Transverse colon (tissue), 3 donors: ENCODE measurements at regions not wholly inside any gene's neighbourhood (a gene's known extent, or its start where the extent isn't known, plus 50 kb on each side); places are given as distances from the start of the nearest gene placed in this dataset.

Experiments used
- POLR2A ChIP-seq: fragments of 450-650 bp; IDR thresholded peaks from one replicate; pipeline ENCODE4 v1.6.1; 2016; ENCODE audit warnings: antibody characterized with exemption, mild to moderate bottlenecking, moderate library complexity
- TF ChIP-seq, protein P1 (sequence below), 5 experiments: fragments of 200-600 bp in 3 of 5; fragments of 450-650 bp in 2 of 5; sonication (generic) in 3 of 5; IDR thresholded peaks; 1 replicate in 2 of 5; 2 replicates in 3 of 5; pipeline ENCODE4 v1.5.1; 2016 to 2017; ENCODE audit warnings: antibody characterized with exemption in 5 of 5, inconsistent platforms in 3 of 5, mild to moderate bottlenecking in 2 of 5, moderate library complexity in 1 of 5

DNA sequence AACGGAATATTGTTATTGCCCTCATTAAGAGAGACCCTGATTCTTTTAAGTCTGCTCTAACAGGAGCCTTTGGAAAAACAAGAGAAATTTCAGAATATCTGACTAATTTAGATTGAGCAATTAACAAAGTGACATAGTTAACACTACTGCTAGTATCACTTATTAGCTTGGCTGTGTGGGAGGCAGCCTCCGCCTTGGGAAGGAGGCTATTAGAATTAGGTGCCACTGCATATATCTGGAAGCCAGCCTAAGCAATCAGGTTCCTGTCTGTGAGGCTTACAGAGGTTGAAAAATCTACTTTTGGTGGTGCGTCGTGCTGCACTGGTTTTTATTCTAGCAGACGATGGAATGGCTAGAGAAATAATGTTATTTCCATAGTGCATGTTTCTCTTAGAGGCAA is 227.2 kb downstream of the OLFM4 start:
- no peak for TF ChIP-seq POLR2A
- TF ChIP-seq, protein P1, sequence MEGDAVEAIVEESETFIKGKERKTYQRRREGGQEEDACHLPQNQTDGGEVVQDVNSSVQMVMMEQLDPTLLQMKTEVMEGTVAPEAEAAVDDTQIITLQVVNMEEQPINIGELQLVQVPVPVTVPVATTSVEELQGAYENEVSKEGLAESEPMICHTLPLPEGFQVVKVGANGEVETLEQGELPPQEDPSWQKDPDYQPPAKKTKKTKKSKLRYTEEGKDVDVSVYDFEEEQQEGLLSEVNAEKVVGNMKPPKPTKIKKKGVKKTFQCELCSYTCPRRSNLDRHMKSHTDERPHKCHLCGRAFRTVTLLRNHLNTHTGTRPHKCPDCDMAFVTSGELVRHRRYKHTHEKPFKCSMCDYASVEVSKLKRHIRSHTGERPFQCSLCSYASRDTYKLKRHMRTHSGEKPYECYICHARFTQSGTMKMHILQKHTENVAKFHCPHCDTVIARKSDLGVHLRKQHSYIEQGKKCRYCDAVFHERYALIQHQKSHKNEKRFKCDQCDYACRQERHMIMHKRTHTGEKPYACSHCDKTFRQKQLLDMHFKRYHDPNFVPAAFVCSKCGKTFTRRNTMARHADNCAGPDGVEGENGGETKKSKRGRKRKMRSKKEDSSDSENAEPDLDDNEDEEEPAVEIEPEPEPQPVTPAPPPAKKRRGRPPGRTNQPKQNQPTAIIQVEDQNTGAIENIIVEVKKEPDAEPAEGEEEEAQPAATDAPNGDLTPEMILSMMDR (IDR thresholded peaks at IDR 0.05), result no peak
